NCI-H524 (cell line): ENCODE measurements at regions not wholly inside any gene's neighbourhood (a gene's known extent, or its start where the extent isn't known, plus 50 kb on each side); places are given as distances from the start of the nearest gene placed in this dataset.
"Not testable (repeated sequence)": the region's sequence is repeated elsewhere in the genome, so short reads cannot be mapped to it uniquely, and the experiment has no call there.

Experiments used
- DNase-seq, 2 experiments: peaks; one replicate each; lab custom pipeline; 2025; lab: John Stamatoyannopoulos, UW

- no peak for DNase-seq
Observed at GRCh38 chr10:131020775-131021174, 290.7 kb downstream of the TCERG1L start.

GRCh38 chr10:131021246-131021895, 290.1 kb downstream of the TCERG1L start:
- DNase-seq = no peak

GRCh38 chr10:131021969-131022368, 289.6 kb downstream of the TCERG1L start:
- no peak for DNase-seq

- no peak for DNase-seq
Observed at GRCh38 chr10:131022369-131022768, 289.2 kb downstream of the TCERG1L start.

- no peak for DNase-seq
Observed at GRCh38 chr10:131022981-131023380, 288.5 kb downstream of the TCERG1L start.

GRCh38 chr10:131024259-131025131, 287.0 kb downstream of the TCERG1L start:
- no peak for DNase-seq

GRCh38 chr10:131025333-131025732, 286.2 kb downstream of the TCERG1L start:
- no peak for DNase-seq

GRCh38 chr10:131027256-131027655, 284.3 kb downstream of the TCERG1L start:
- no peak for DNase-seq

GRCh38 chr10:131031346-131031745, 280.2 kb downstream of the TCERG1L start:
- no peak for DNase-seq

- no peak for DNase-seq
Observed at GRCh38 chr10:131032329-131033165, 279.0 kb downstream of the TCERG1L start.

GRCh38 chr10:131033166-131034085, 278.1 kb downstream of the TCERG1L start:
- DNase-seq = no peak

GRCh38 chr10:131034451-131034850, 277.1 kb downstream of the TCERG1L start:
- no peak for DNase-seq

- no peak for DNase-seq
Observed at GRCh38 chr10:131035779-131036178, 275.7 kb downstream of the TCERG1L start.

- no peak for DNase-seq
Observed at GRCh38 chr10:131038056-131038455, 273.5 kb downstream of the TCERG1L start.

GRCh38 chr10:131041031-131041430, 270.5 kb downstream of the TCERG1L start:
- DNase-seq = no peak

- DNase-seq = no peak
Observed at GRCh38 chr10:131041441-131041840, 270.1 kb downstream of the TCERG1L start.

GRCh38 chr10:131042015-131042414, 269.5 kb downstream of the TCERG1L start:
- not testable (repeated sequence) for DNase-seq
